HCT116 (cell line): ENCODE measurements at regions not wholly inside any gene's neighbourhood (a gene's known extent, or its start where the extent isn't known, plus 50 kb on each side); places are given as distances from the start of the nearest gene placed in this dataset.

Source experiments
- ATAC-seq: fragments of 200-7000 bp; cut with Tn5 transposase; 2 replicates; pipeline ENCODE4 v1.9.1; 2020; ENCODE audit warnings: mild to moderate bottlenecking, moderate library complexity
- BruUV-seq: library from RNA; stranded (reverse); fragments of 400-500 nt; replicated peaks from 2 replicates; lab custom pipeline; 2021; lab: Mats Ljungman, UMichigan
- CTCF ChIA-PET: fragments of 300-600 bp; sonication (Branson Sonifier 250); formaldehyde crosslinking; loops from one replicate; lab custom pipeline; 2021; ENCODE audit warnings: antibody characterized with exemption; lab: Charles Lee
- POLR2A ChIA-PET: fragments of 300-600, 350-600 bp; sonication (Branson Sonifier 250); formaldehyde crosslinking; loops from one replicate; lab custom pipeline; 2021; ENCODE audit warnings: antibody characterized with exemption; lab: Charles Lee
- RAD21 ChIA-PET, 2 experiments: fragments of 300-600 bp; sonication (Branson Sonifier 250); formaldehyde crosslinking; loops; one replicate each; lab custom pipeline; 2023; ENCODE audit warnings: low total read pairs in 2 of 2; ENCODE audit not compliant: uncharacterized antibody in 2 of 2, unreplicated experiment in 2 of 2, low non-redundant PET in 1 of 2; lab: Charles Lee
- DNase-seq: peaks from one replicate; pipeline ENCODE4 v3.0.0-alpha.2; 2010; ENCODE audit warnings: low read depth, low spot score
- H2AFZ ChIP-seq: fragments of 200-600 bp; shearing (Covaris generic), sonication (generic); 2 replicates; pipeline ENCODE4 v1.6.1; 2017; ENCODE audit warnings: low read depth, mixed run types, mixed read lengths, antibody characterized with exemption, low read length; ENCODE audit not compliant: poor library complexity, severe bottlenecking
- H3K27ac ChIP-seq: 2 replicates; pipeline ENCODE4 v1.5.1; 2012; ENCODE audit warnings: low read depth, low read length
- H3K27me3 ChIP-seq: fragments of 200-600 bp; sonication (generic); 2 replicates; pipeline ENCODE4 v1.6.1; 2016; ENCODE audit warnings: mixed run types, low read length, mixed read lengths; ENCODE audit not compliant: insufficient read depth
- H3K36me3 ChIP-seq, 2 experiments: fragments of 200-500 bp in 1 of 2; fragments of 200-600 bp in 1 of 2; sonication (Bioruptor generic) in 1 of 2; sonication (generic) in 1 of 2; 2 replicates each; pipeline versions ENCODE4 v1.5.1 to v1.6.1; 2014 to 2016; ENCODE audit warnings: low read length in 2 of 2, inconsistent platforms in 1 of 2, mixed read lengths in 1 of 2, mixed run types in 1 of 2; ENCODE audit not compliant: insufficient read depth in 2 of 2, control insufficient read depth in 1 of 2
- H3K4me1 ChIP-seq, 2 experiments: fragments of 200-600 bp in 1 of 2; sonication (generic) in 1 of 2; 2 replicates each; pipeline versions ENCODE4 v1.5.1 to v1.6.1; 2012 to 2017; ENCODE audit warnings: low read length in 2 of 2, inconsistent platforms in 1 of 2, mild to moderate bottlenecking in 1 of 2, mixed read lengths in 1 of 2, mixed run types in 1 of 2, moderate library complexity in 1 of 2; ENCODE audit not compliant: insufficient read depth in 2 of 2, control insufficient read depth in 1 of 2
- H3K4me2 ChIP-seq: fragments of 200-600 bp; sonication (generic); 2 replicates; pipeline ENCODE4 v1.6.1; 2017; ENCODE audit warnings: mixed run types, low read length, mixed read lengths
- H3K4me3 ChIP-seq, 2 experiments: fragments of 200-600 bp in 1 of 2; sonication (generic) in 1 of 2; replicated peaks in 1 of 2; 2 replicates each; pipeline ENCODE4 v1.5.1; 2011 to 2016; ENCODE audit warnings: low read length in 2 of 2, control low read depth in 1 of 2, low read depth in 1 of 2, mild to moderate bottlenecking in 1 of 2, mixed read lengths in 1 of 2, mixed run types in 1 of 2
- H3K79me2 ChIP-seq: fragments of 200-600 bp; sonication (generic); 2 replicates; pipeline ENCODE4 v1.6.1; 2017; ENCODE audit warnings: mild to moderate bottlenecking, mixed run types, low read length, moderate library complexity, mixed read lengths; ENCODE audit not compliant: insufficient read depth
- H3K9ac ChIP-seq: fragments of 200-600 bp; sonication (generic); 2 replicates; pipeline ENCODE4 v1.6.1; 2016; ENCODE audit warnings: low read length, mixed read lengths
- H3K9me2 ChIP-seq: fragments of 200-600 bp; sonication (generic), shearing (Covaris generic); 2 replicates; pipeline ENCODE4 v1.6.1; 2017; ENCODE audit warnings: mixed run types, mild to moderate bottlenecking, moderate library complexity; ENCODE audit not compliant: insufficient read depth
- H3K9me3 ChIP-seq, 2 experiments: fragments of 200-500 bp in 1 of 2; fragments of 200-600 bp in 1 of 2; sonication (Bioruptor generic) in 1 of 2; sonication (generic) in 1 of 2; 2 replicates each; pipeline ENCODE4 v1.6.1; 2014 to 2017; ENCODE audit warnings: low read length in 2 of 2, mixed read lengths in 2 of 2, inconsistent platforms in 1 of 2, low read depth in 1 of 2, mild to moderate bottlenecking in 1 of 2, mixed run types in 1 of 2, moderate library complexity in 1 of 2; ENCODE audit not compliant: control insufficient read depth in 1 of 2, insufficient read depth in 1 of 2
- H4K20me1 ChIP-seq: fragments of 200-600 bp; sonication (generic), shearing (Covaris generic); 2 replicates; pipeline ENCODE4 v1.6.1; 2017; ENCODE audit warnings: mixed run types, mild to moderate bottlenecking, moderate library complexity; ENCODE audit not compliant: insufficient read depth
- ATF3 ChIP-seq: IDR thresholded peaks from 2 replicates; pipeline ENCODE4 v1.6.1; 2012
- CEBPB ChIP-seq: IDR thresholded peaks from 2 replicates; pipeline ENCODE4 v1.6.1; 2012; ENCODE audit warnings: low read depth
- ELF1 ChIP-seq: IDR thresholded peaks from 2 replicates; pipeline ENCODE4 v1.6.1; 2012; ENCODE audit warnings: low read depth, borderline replicate concordance
- EZH2 ChIP-seq: fragments of 200-600 bp; sonication (generic); IDR thresholded peaks from 2 replicates; pipeline ENCODE4 v1.6.1; 2017; ENCODE audit warnings: antibody characterized with exemption, mixed run types
- JUND ChIP-seq: IDR thresholded peaks from 2 replicates; pipeline ENCODE4 v1.6.1; 2012
- POLR2A ChIP-seq: IDR thresholded peaks from 2 replicates; pipeline ENCODE4 v1.7.0; 2011; ENCODE audit warnings: borderline replicate concordance; ENCODE audit not compliant: insufficient read depth, insufficient read length; ENCODE audit errors: extremely low read depth
- REST ChIP-seq: IDR thresholded peaks from 2 replicates; pipeline ENCODE4 v1.6.1; 2012; ENCODE audit warnings: low read depth
- SIN3A ChIP-seq: IDR thresholded peaks from 2 replicates; pipeline ENCODE4 v1.6.1; 2012; ENCODE audit warnings: low read depth
- SRF ChIP-seq: IDR thresholded peaks from 2 replicates; pipeline ENCODE4 v1.6.1; 2012; ENCODE audit warnings: low read depth
- TCF7L2 ChIP-seq: IDR thresholded peaks from 2 replicates; pipeline ENCODE4 v1.7.0; 2011; ENCODE audit warnings: borderline replicate concordance, inconsistent platforms; ENCODE audit not compliant: insufficient read depth, insufficient read length; ENCODE audit errors: extremely low read depth
- intact Hi-C: fragments of 100-400 bp; cut with micrococcal nuclease; formaldehyde crosslinking; loops from 2 replicates; pipeline ENCODE4 v1.10.0; 2022
- TF ChIP-seq, protein P1 (sequence below), 3 experiments: fragments of 200-600 bp in 1 of 3; sonication (generic) in 1 of 3; IDR thresholded peaks in 2 of 3; conservative IDR thresholded peaks in 1 of 3; 2 replicates each; pipeline ENCODE4 v1.5.1; 2012 to 2017; ENCODE audit warnings: low read depth in 2 of 3, low read length in 2 of 3, antibody characterized with exemption in 1 of 3, borderline replicate concordance in 1 of 3, control low read depth in 1 of 3, mild to moderate bottlenecking in 1 of 3, mixed read lengths in 1 of 3, mixed run types in 1 of 3, moderate library complexity in 1 of 3; ENCODE audit not compliant: insufficient read depth in 1 of 3
- TF ChIP-seq, protein P2 (sequence below): IDR thresholded peaks from 2 replicates; pipeline ENCODE4 v1.6.1; 2012

- RAD21 ChIA-PET: no interaction called here
- Histone ChIP-seq H3K27ac (no peak overlapping the region), H3K36me3 (no peaks in the 10 kb centered on the region), H3K27me3 (no peaks in the 10 kb centered on the region), H2AFZ (no peak overlapping the region), H3K9me2 (no peaks in the 10 kb centered on the region), H3K79me2 (no peaks in the 10 kb centered on the region), H3K9ac (no peak overlapping the region), H4K20me1 (no peaks in the 10 kb centered on the region), H3K4me3 (no peak overlapping the region), H3K4me1 (peaks cover 21 to 47% of the 10 kb centered on the region in 2 experiments), H3K4me2 (peak overlapping the region; percentile 42), H3K9me3 (no peaks in the 10 kb centered on the region)
- POLR2A ChIA-PET: no interaction called here
- intact Hi-C loops: no loop called here
- no peak for TF ChIP-seq JUND
- no peak for TF ChIP-seq SRF
- no peak for TF ChIP-seq EZH2
- DNase-seq (no peak), ATAC-seq (no peak)
- no TSS peak for BruUV-seq
- CTCF ChIA-PET: interaction anchor here (3.7 kb wide), 1 partner anchor 7 kb away, joined by 14 read pairs; no protein-coding TSS in a partner anchor
These were observed 74.8 kb upstream of the PRR23C start for GRCh38 chr3:139119331-139120025.

- ChIA-PET CTCF (interaction anchor here (3.7 kb wide), 1 partner anchor 8 kb away, joined by 14 read pairs; no protein-coding TSS in a partner anchor), RAD21 (no interaction called here), POLR2A (no interaction called here)
- Histone ChIP-seq H3K9me3 (no peaks in the 10 kb centered on the region), H3K36me3 (no peaks in the 10 kb centered on the region), H3K79me2 (no peaks in the 10 kb centered on the region), H2AFZ (no peak overlapping the region), H3K27ac (peak overlapping the region; percentile 14; the same call in 1 of the 2 replicates), H3K27me3 (no peaks in the 10 kb centered on the region), H4K20me1 (no peaks in the 10 kb centered on the region), H3K9me2 (no peaks in the 10 kb centered on the region), H3K4me3 (no peak overlapping the region), H3K4me2 (peak overlapping the region; percentile 42), H3K9ac (no peak overlapping the region), H3K4me1 (peaks cover 21 to 47% of the 10 kb centered on the region in 2 experiments)
- DNase-seq: peak; percentile 21
- intact Hi-C loops: no loop called here
- BruUV-seq: no TSS peak
- peak; percentile 58 for ATAC-seq
- TF ChIP-seq ELF1: no peak
- TF ChIP-seq SIN3A: no peak
- no peak for TF ChIP-seq TCF7L2
- no peak for TF ChIP-seq CEBPB
- TF ChIP-seq, protein P1, sequence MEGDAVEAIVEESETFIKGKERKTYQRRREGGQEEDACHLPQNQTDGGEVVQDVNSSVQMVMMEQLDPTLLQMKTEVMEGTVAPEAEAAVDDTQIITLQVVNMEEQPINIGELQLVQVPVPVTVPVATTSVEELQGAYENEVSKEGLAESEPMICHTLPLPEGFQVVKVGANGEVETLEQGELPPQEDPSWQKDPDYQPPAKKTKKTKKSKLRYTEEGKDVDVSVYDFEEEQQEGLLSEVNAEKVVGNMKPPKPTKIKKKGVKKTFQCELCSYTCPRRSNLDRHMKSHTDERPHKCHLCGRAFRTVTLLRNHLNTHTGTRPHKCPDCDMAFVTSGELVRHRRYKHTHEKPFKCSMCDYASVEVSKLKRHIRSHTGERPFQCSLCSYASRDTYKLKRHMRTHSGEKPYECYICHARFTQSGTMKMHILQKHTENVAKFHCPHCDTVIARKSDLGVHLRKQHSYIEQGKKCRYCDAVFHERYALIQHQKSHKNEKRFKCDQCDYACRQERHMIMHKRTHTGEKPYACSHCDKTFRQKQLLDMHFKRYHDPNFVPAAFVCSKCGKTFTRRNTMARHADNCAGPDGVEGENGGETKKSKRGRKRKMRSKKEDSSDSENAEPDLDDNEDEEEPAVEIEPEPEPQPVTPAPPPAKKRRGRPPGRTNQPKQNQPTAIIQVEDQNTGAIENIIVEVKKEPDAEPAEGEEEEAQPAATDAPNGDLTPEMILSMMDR (IDR thresholded peaks at IDR 0.05 in 2 of 3, conservative IDR thresholded peaks at IDR 0.05 in 1 of 3; ENCODE audit: borderline replicate concordance in 1 of 3, insufficient read depth in 1 of 3, low read depth in 2 of 3, low read length in 2 of 3): no peak
- no peak for TF ChIP-seq POLR2A
- TF ChIP-seq, protein P2, sequence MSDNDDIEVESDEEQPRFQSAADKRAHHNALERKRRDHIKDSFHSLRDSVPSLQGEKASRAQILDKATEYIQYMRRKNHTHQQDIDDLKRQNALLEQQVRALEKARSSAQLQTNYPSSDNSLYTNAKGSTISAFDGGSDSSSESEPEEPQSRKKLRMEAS: no peak
- no peak for TF ChIP-seq ATF3
- TF ChIP-seq REST: no peak
These were observed 75.7 kb upstream of the PRR23C start for GRCh38 chr3:139120086-139121056.
